GM18502 (cell line): ENCODE measurements at regions not wholly inside any gene's neighbourhood (a gene's known extent, or its start where the extent isn't known, plus 50 kb on each side); places are given as distances from the start of the nearest gene placed in this dataset.

Experiments used
- ATAC-seq: cut with Tn5 transposase; IDR thresholded peaks from one replicate; pipeline ENCODE4 v1.9.1; 2021; ENCODE audit warnings: mild to moderate bottlenecking; ENCODE audit not compliant: unreplicated experiment, poor library complexity

- ATAC-seq: no peak
These were observed 53.5 kb upstream of the ACSL1 start for GRCh38 chr4:184879271-184879670.

GRCh38 chr4:184882276-184882675 is 56.5 kb upstream of the ACSL1 start:
- ATAC-seq: no peak

GRCh38 chr4:184883024-184883423 is 57.3 kb upstream of the ACSL1 start:
- no peak for ATAC-seq

- ATAC-seq: no peak
These were observed 59.1 kb upstream of the ACSL1 start for GRCh38 chr4:184884883-184885282.

GRCh38 chr4:184885602-184886001 is 59.8 kb upstream of the ACSL1 start:
- ATAC-seq: no peak

GRCh38 chr4:184887333-184887732 is 61.6 kb upstream of the ACSL1 start:
- no peak for ATAC-seq

- no peak for ATAC-seq
These were observed 62.2 kb upstream of the ACSL1 start for GRCh38 chr4:184887947-184888346.

- no peak for ATAC-seq
These were observed 64.0 kb upstream of the ACSL1 start for GRCh38 chr4:184889666-184890335.

- no peak for ATAC-seq
These were observed 64.7 kb upstream of the ACSL1 start for GRCh38 chr4:184890499-184890898.

- no peak for ATAC-seq
These were observed 66.1 kb upstream of the ACSL1 start for GRCh38 chr4:184891816-184892397.

GRCh38 chr4:184892999-184893398 is 67.2 kb upstream of the ACSL1 start:
- ATAC-seq: no peak

- no peak for ATAC-seq
These were observed 68.2 kb upstream of the ACSL1 start for GRCh38 chr4:184893801-184894571.

- ATAC-seq: no peak
These were observed 69.4 kb upstream of the ACSL1 start for GRCh38 chr4:184895012-184895695.

GRCh38 chr4:184896868-184897715 is 71.3 kb upstream of the ACSL1 start:
- ATAC-seq: peak; percentile 81

GRCh38 chr4:184897895-184898294 is 72.1 kb upstream of the ACSL1 start:
- ATAC-seq: no peak

GRCh38 chr4:184898793-184899192 is 73.0 kb upstream of the ACSL1 start:
- ATAC-seq: no peak

GRCh38 chr4:184899261-184900134 is 73.7 kb upstream of the ACSL1 start:
- ATAC-seq: no peak

GRCh38 chr4:184900184-184900583 is 74.4 kb upstream of the ACSL1 start:
- no peak for ATAC-seq

- ATAC-seq: no peak
These were observed 76.8 kb upstream of the ACSL1 start for GRCh38 chr4:184902550-184902949.
